Transverse colon (tissue), 4 donors: ENCODE measurements at regions not wholly inside any gene's neighbourhood (a gene's known extent, or its start where the extent isn't known, plus 50 kb on each side); places are given as distances from the start of the nearest gene placed in this dataset.

ENCODE experiments used
- DNase-seq: peaks from one replicate; pipeline ENCODE4 v3.0.0-alpha.2; 2019
- H3K27ac ChIP-seq, 4 donors: fragments of 200-600 bp; sonication (generic); 2 replicates each; pipeline ENCODE4 v1.5.1; 2016 to 2018; ENCODE audit warnings: inconsistent platforms in 4 of 4
- H3K27me3 ChIP-seq: fragments of 200-600 bp; sonication (generic); 2 replicates; pipeline ENCODE4 v1.5.1; 2017; ENCODE audit warnings: inconsistent platforms
- H3K36me3 ChIP-seq, 4 donors: fragments of 200-600 bp; sonication (generic); 2 replicates each; pipeline ENCODE4 v1.5.1; 2017 to 2019; ENCODE audit warnings: inconsistent platforms in 4 of 4
- H3K4me1 ChIP-seq, 4 donors: fragments of 200-600 bp; sonication (generic); 2 replicates each; pipeline ENCODE4 v1.5.1; 2017 to 2020; ENCODE audit warnings: inconsistent platforms in 4 of 4
- H3K4me3 ChIP-seq, 4 donors: fragments of 200-600 bp; sonication (generic); 1 replicate in 1 of 4; 2 replicates in 3 of 4; pipeline versions ENCODE4 v1.5.1 to v1.6.1; 2017 to 2019; ENCODE audit warnings: inconsistent platforms in 4 of 4
- H3K9me3 ChIP-seq, 2 donors: fragments of 200-600 bp; sonication (generic); 2 replicates each; pipeline ENCODE4 v1.5.1; 2017 to 2019; ENCODE audit warnings: inconsistent platforms in 2 of 2
- CTCF ChIP-seq, 5 experiments: fragments of 200-600 bp in 3 of 5; fragments of 450-650 bp in 2 of 5; sonication (generic) in 3 of 5; IDR thresholded peaks; 1 replicate in 2 of 5; 2 replicates in 3 of 5; pipeline ENCODE4 v1.5.1; 2016 to 2017; ENCODE audit warnings: antibody characterized with exemption in 5 of 5, inconsistent platforms in 3 of 5, mild to moderate bottlenecking in 2 of 5, moderate library complexity in 1 of 5
- EP300 ChIP-seq: sonication (generic); formaldehyde crosslinking; IDR thresholded peaks from one replicate; pipeline ENCODE4 v1.6.1; 2017; ENCODE audit warnings: antibody characterized with exemption, low read depth
- POLR2A ChIP-seq: fragments of 450-650 bp; IDR thresholded peaks from one replicate; pipeline ENCODE4 v1.6.1; 2016; ENCODE audit warnings: antibody characterized with exemption, mild to moderate bottlenecking, moderate library complexity
- POLR2AphosphoS5 ChIP-seq, 3 donors: sonication (generic); formaldehyde crosslinking; IDR thresholded peaks; one replicate each; pipeline ENCODE4 v1.6.1; 2016; ENCODE audit warnings: antibody characterized with exemption in 3 of 3
- whole genome bisulfite sequencing, 2 donors: methylation state at CpG; one replicate each; pipeline ENCODE4 v1.1.5; 2018; ENCODE audit warnings: low coverage in 1 of 2; 5-methylcytosine and 5-hydroxymethylcytosine counted together
- in situ Hi-C, 4 donors: fragments of 200-750 bp; cut with MboI; loops; one replicate each; pipeline versions ENCODE4 v1.15.0 to v1.15.1; 2017; ENCODE audit warnings: low sequenced_read_pairs in 3 of 4, low pct_ligation_motif_present in 1 of 4, low pct_unique_long_range_greater_than_20kb in 1 of 4
- intact Hi-C: fragments of 100-400 bp; cut with DNase I; formaldehyde crosslinking; loops from one replicate; pipeline ENCODE4 v1.15.1; 2023; ENCODE audit warnings: low total_unique reads

- WGBS, 2 donors, result 56 to 58% methylated on average over 8 of the region's 8 CpGs
These were observed 204.9 kb upstream of the GAS1 start for GRCh38 chr9:87152256-87152655.

DNA sequence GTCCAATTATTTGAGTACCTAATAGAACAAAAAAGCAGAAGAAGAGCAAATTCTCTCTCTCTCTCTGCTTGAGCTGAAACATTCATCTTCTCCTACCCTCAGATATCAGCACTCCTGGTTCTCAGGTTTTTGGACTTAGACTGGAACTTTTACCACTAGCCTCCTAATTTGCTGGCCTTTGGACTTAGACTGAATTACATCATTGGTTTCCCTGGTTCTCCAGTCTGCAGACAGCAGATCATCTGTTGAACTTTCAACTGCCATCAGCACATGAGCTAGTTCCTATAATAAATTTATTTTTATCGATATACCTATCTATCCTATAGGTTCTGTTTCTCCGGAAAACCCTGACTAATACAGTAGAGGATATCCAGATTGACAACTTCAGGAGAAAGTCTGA, 208.9 kb upstream of the GAS1 start:
- intact Hi-C loops (loop anchor here (1.0 kb wide), 1 partner anchor 26 kb away; no protein-coding TSS in a partner anchor), in situ Hi-C loops (no loop called here)
- TF ChIP-seq POLR2A (no peak), EP300 (no peak), CTCF (IDR thresholded peaks at IDR 0.05) (no peak), POLR2AphosphoS5 (IDR thresholded peaks at IDR 0.05) (no peak)
- Histone ChIP-seq H3K27me3 (no peaks in the 10 kb centered on the region), H3K4me1 (peaks cover 0 to 5% (median 4%) of the 10 kb centered on the region in 4 donors), H3K36me3 (no peaks in the 10 kb centered on the region), H3K27ac (no peak overlapping the region), H3K4me3 (no peak overlapping the region), H3K9me3 (no peaks in the 10 kb centered on the region)
- DNase-seq, result no peak
- WGBS, 2 donors, result 83 to 86% methylated on average over 2 of the region's 2 CpGs

More at GRCh38 chr9:87152256-87152655, 204.9 kb upstream of the GAS1 start:
- intact Hi-C loops (no loop called here), in situ Hi-C loops (no loop called here)
- H3K27ac ChIP-seq, result no peak overlapping the region
- no peaks in the 10 kb centered on the region for H3K9me3 ChIP-seq
- no peaks in the 10 kb centered on the region for H3K36me3 ChIP-seq
- no peak overlapping the region for H3K4me3 ChIP-seq
- no peak for DNase-seq
- H3K27me3 ChIP-seq, result peaks cover 10% of the 10 kb centered on the region
- no peak for TF ChIP-seq POLR2A
- no peak for TF ChIP-seq POLR2AphosphoS5 (IDR thresholded peaks at IDR 0.05)
- TF ChIP-seq CTCF (IDR thresholded peaks at IDR 0.05), result no peak
- TF ChIP-seq EP300, result no peak
- H3K4me1 ChIP-seq, result peaks cover 0 to 14% (median 8%) of the 10 kb centered on the region in 4 donors

- Histone ChIP-seq H3K27me3 (no peaks in the 10 kb centered on the region), H3K4me1 (peaks cover 0 to 5% (median 4%) of the 10 kb centered on the region in 4 donors), H3K27ac (no peak overlapping the region), H3K4me3 (no peak overlapping the region), H3K9me3 (no peaks in the 10 kb centered on the region), H3K36me3 (no peaks in the 10 kb centered on the region)
- intact Hi-C loops (no loop called here), in situ Hi-C loops (no loop called here)
- TF ChIP-seq CTCF (IDR thresholded peaks at IDR 0.05) (no peak), EP300 (no peak), POLR2AphosphoS5 (IDR thresholded peaks at IDR 0.05) (no peak), POLR2A (no peak)
- 67 to 77% methylated on average over 10 of the region's 10 CpGs for WGBS, 2 donors
- DNase-seq, result no peak
These were observed 210.2 kb upstream of the GAS1 start for GRCh38 chr9:87157366-87158031.

- no peak overlapping the region for H3K4me3 ChIP-seq
- 51 to 62% methylated on average over 2 of the region's 2 CpGs for WGBS, 2 donors
- no peak for DNase-seq
- H3K36me3 ChIP-seq, result no peaks in the 10 kb centered on the region
- TF ChIP-seq EP300 (no peak), POLR2A (no peak), CTCF (IDR thresholded peaks at IDR 0.05) (no peak), POLR2AphosphoS5 (IDR thresholded peaks at IDR 0.05) (no peak)
- peaks cover 0 to 5% (median 4%) of the 10 kb centered on the region in 4 donors for H3K4me1 ChIP-seq
- no peaks in the 10 kb centered on the region for H3K27me3 ChIP-seq
- intact Hi-C loops (no loop called here), in situ Hi-C loops (no loop called here)
- H3K9me3 ChIP-seq, result no peaks in the 10 kb centered on the region
- no peak overlapping the region for H3K27ac ChIP-seq
These were observed 211.5 kb upstream of the GAS1 start for GRCh38 chr9:87158765-87159164.
